HG03039 (cell line): ENCODE measurements at regions not wholly inside any gene's neighbourhood (a gene's known extent, or its start where the extent isn't known, plus 50 kb on each side); places are given as distances from the start of the nearest gene placed in this dataset.
A peak's percentile ranks its signal among the peaks of the same experiment; 100 is the strongest.
"Not testable (repeated sequence)": the region's sequence is repeated elsewhere in the genome, so short reads cannot be mapped to it uniquely, and the experiment has no call there.

Experiments
- ATAC-seq: cut with Tn5 transposase; IDR thresholded peaks from one replicate; pipeline ENCODE4 v1.9.1; 2021; ENCODE audit warnings: mild to moderate bottlenecking, moderate library complexity; ENCODE audit not compliant: unreplicated experiment

- no peak for ATAC-seq
Measured at GRCh38 chr6:163766936-163767335, 352.4 kb downstream of the QKI start.

GRCh38 chr6:163765335-163765734, 350.8 kb downstream of the QKI start:
- no peak for ATAC-seq

DNA sequence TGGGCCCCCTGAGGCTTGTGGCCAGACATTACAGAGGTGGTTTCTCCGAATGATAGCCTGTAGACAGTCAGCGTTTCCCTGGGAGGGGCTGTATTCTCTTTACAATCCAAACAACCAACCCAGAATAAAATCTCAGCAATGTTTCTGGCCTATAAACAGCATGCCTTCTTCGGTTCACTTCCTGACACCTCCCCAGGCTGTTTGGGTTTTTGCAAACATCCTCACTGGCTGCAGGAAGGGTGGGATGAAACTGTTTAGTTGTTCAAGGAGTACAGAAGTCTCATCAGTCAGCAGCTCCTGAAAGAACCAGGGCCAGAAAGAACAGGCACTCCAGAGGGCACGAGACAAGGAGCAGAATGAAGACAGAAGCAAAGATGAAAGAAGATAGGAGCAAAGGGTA, 350.0 kb downstream of the QKI start:
- no peak for ATAC-seq

DNA sequence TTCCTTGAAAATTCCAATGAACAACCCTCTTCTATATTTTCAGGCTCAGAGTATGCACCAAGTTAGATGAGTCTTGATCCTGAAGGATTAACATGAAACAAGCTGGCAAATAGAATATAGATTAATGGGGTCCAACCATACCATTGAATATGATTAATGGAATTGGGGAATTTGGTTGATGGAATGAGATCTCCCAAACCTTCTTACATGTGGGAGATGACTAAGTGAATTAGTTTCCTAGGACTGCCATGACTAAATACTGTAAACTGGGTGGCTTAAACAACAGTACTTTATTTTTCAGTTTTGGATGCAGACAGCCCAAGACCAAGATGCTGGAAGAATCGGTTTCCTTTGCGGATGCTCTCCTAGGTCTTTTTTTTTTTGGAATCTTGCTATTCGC, 347.0 kb downstream of the QKI start:
- no peak for ATAC-seq

GRCh38 chr6:163760860-163761259, 346.3 kb downstream of the QKI start:
- ATAC-seq: no peak

- no peak for ATAC-seq
Measured at GRCh38 chr6:163759542-163759941, 345.0 kb downstream of the QKI start.

GRCh38 chr6:163757520-163757919, 343.0 kb downstream of the QKI start:
- no peak for ATAC-seq

DNA sequence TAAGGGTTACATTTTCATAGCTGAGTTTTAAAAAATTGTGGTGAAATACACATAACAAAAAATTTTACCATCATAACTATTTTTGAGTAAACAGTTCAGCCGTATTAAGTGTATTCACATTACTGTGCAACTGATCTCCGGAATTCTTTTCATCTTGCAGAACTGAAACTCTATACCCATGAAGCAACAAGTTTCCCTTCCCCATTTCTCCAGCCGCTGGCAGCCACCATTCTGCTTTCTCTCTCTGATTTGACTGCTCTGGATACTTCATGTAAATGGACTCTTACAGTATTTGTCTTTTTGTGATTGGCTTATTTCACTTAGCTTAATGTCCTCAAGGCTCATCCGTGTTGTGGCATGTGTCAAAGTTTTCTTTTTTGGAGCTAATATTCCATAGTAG, 341.6 kb downstream of the QKI start:
- peak; percentile 99 for ATAC-seq

- ATAC-seq: no peak
Measured at GRCh38 chr6:163754866-163755265, 340.3 kb downstream of the QKI start.

- ATAC-seq: no peak
Measured at GRCh38 chr6:163753430-163753829, 338.9 kb downstream of the QKI start.

DNA sequence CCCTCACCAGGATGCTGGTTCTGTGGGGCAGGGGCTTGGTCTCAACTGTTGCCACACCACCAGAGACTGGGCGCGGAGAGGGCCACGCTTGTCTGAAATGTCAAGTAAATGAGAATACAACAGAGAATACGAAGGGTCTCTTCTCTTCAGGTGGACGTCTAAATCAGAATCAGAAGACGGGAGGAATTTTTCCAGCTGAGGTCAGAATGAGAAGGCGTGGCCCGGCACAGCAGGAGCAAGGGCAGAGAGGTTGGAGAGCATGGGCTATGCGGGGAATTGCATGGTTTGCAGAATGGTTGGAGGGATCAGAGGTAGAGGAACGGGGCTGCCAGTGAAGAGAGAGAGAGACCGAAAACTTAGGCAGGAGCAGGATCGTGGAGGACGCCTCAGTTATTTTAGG, 337.9 kb downstream of the QKI start:
- ATAC-seq: no peak

DNA sequence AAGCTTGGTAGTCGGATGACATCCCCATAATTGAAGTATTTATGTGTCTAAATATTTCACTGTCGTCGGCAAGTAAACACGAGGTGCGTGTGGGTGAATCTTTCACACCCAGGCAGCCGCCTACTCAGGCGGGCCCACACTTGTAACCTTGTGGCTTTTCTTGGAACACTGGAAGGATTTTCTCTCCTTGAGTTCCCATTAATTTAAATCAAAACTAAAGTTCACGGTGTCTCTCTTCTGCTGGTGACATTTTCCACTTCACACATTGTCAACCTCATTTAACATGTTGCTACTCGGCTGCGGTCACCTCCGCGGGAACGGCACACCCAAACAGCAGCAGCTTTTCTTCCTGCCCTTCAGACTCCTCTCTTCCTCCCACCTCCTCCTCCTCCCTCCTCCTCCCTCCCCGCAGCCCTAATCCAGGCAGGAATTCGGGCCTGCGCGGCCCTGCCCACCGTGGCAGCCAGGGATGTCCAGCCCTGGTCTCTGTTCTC, 336.6 kb downstream of the QKI start:
- ATAC-seq: no peak

- ATAC-seq: no peak
Measured at GRCh38 chr6:163750431-163751031, 336.0 kb downstream of the QKI start.

DNA sequence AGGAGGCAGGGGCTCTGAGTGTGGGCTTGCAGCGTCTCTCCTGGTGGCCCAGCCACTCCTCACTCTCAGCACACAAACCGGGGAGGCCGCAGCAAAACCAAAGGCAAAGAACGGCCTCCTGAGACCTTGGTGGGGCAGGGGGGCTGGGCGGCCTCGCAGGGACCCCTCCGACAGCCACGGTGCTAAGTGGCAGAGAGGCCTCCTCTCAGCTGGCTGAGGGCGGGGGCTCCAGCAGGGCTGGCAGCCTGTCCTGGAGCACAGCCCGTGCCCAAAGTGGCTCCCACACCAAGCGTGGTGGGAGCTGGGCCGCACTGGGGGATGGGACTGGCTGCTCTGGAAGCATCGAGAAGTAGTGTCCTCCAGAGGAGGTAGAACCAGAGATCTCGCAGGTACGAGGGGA, 334.4 kb downstream of the QKI start:
- ATAC-seq: no peak

DNA sequence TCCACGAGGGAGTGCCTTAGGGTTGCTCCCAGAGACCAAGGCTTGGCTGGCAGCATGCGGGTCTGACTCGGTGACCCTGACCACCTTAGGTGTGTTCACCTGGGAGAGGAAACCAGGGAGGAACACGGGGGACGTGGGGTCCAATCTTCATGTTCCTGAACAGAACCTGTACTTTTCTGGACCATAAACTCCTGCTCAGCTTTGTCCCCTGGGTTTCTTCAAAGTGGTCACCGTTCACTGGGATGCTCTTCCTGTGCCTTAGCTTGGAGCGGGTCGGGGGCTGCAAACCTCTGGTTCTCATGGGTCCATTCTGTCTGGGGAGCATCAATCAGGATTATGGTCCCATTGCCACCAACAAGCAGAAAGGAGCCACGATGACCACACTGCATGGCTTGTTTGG, 333.5 kb downstream of the QKI start:
- ATAC-seq: no peak

DNA sequence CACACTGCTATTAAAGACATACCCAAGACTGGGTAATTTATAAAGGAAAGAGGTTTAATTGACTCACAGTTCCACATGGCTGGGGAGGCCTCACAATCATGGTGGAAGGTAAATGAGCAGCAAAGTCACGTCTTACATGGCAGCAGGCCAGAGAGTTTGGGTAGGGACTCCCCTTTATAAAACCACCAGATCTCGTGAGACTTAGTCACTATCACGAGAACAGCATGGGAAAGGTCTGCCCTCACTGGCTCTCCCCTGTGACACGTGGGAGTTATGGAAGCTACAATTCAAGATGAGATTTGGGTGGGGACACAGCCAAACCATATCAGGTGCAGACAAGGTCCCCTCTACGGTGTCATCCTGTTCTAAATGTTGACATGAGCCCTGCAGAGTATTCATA, 332.5 kb downstream of the QKI start:
- not testable (repeated sequence) for ATAC-seq

DNA sequence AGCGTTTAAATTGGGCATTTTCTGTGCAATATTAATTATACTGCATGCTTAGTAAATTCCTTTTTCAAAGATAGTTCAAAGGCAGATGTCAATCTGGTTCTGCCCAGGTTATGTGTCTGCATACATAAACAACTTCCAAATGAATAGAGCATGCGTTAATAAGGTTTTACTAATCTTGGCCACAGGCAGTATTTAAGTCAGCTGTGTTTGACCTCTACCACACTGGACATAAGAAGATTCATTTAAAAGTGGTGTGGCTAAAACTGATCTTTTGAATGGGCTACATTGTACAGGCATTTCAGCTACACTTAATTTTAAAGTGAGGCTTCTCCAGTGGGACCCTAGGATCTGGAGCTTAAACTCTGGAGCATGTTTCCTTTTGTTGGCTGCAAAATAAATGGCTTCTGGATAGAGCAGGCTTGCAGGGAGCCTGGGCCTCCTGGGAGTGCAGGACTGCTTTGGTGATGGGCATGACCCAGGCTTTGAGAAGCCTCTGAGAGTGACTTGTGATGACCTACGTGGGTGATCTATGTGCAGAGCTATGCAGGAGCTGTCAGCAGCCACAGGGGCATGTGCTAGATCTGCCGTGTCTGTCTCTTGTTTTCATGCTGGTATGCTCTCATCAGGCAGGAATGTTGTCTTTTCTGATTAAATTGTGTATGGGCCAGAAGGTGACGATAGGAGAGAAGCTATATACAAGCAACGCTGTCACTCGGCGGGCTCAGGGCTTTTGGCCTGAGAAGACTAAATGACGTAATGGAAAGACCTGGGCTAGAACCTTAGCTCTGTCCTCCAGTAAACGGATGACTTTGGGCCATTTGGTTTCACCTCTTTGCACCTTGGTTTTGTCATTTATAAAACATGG, 331.2 kb downstream of the QKI start:
- no peak for ATAC-seq

- ATAC-seq: no peak
Measured at GRCh38 chr6:163744256-163744925, 329.9 kb downstream of the QKI start.

- ATAC-seq: no peak
Measured at GRCh38 chr6:163743796-163744195, 329.3 kb downstream of the QKI start.

- no peak for ATAC-seq
Measured at GRCh38 chr6:163741743-163742363, 327.3 kb downstream of the QKI start.

- no peak for ATAC-seq
Measured at GRCh38 chr6:163741342-163741741, 326.8 kb downstream of the QKI start.
